Breast epithelium (tissue), 3 donors: ENCODE measurements at regions not wholly inside any gene's neighbourhood (a gene's known extent, or its start where the extent isn't known, plus 50 kb on each side); places are given as distances from the start of the nearest gene placed in this dataset.

Source experiments
- CTCF ChIP-seq, 3 donors: fragments of 450-650 bp; IDR thresholded peaks; one replicate each; pipeline ENCODE4 v1.5.1; 2016 to 2017; ENCODE audit warnings: antibody characterized with exemption in 3 of 3, mild to moderate bottlenecking in 3 of 3, moderate library complexity in 3 of 3
- POLR2AphosphoS5 ChIP-seq, 3 donors: sonication (generic); formaldehyde crosslinking; IDR thresholded peaks; one replicate each; pipeline ENCODE4 v1.6.1; 2017; ENCODE audit warnings: antibody characterized with exemption in 3 of 3

GRCh38 chr6:140779341-140779740 is 1353.4 kb upstream of the GJE1 start:
- TF ChIP-seq CTCF (IDR thresholded peaks at IDR 0.05) (no peak), POLR2AphosphoS5 (IDR thresholded peaks at IDR 0.05) (no peak)
